ENCODE measurements at regions not wholly inside any gene's neighbourhood (a gene's known extent, or its start where the extent isn't known, plus 50 kb on each side); places are given as distances from the start of the nearest gene placed in this dataset.

DNA sequence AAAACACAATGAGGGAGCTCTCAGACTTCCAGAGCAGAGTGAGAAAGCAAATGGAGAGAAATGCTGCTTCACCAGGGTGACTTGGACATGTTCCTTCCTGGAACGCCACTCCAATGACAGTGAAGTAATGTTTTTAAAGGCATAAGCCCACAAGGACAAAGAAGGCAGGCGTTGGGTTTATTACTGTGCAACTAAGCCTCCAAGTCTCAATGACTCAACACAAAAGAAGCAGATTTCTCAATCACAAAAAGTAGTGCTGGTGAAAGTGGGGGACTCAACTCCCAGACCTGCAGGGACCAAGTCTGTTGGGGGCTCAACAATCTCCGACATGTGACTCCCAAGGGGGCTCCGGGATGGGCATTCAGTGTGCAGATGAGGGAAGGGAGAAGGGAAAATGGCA is 505.2 kb downstream of the BCL11B start:
- TF ChIP-seq TAF1 (IDR thresholded peaks at IDR 0.05; ENCODE audit: low read depth, low read length) (no peak), POLR2AphosphoS5 (IDR thresholded peaks at IDR 0.05; ENCODE audit: low read depth, low read length) (no peak), POLR2A (IDR thresholded peaks at IDR 0.05; ENCODE audit: low read depth, low read length) (no peak)

Measured in GM12891 (cell line).